22Rv1 (cell line): ENCODE measurements at regions not wholly inside any gene's neighbourhood (a gene's known extent, or its start where the extent isn't known, plus 50 kb on each side); places are given as distances from the start of the nearest gene placed in this dataset.

Source experiments
- CTCF ChIP-seq: fragments of 450-650 bp; IDR thresholded peaks from 2 replicates; pipeline ENCODE4 v1.5.1; 2017; ENCODE audit warnings: mild to moderate bottlenecking
- ZFX ChIP-seq: fragments of 450-650 bp; IDR thresholded peaks from 2 replicates; pipeline ENCODE4 v1.6.1; 2017; ENCODE audit warnings: antibody characterized with exemption, borderline replicate concordance

GRCh38 chr10:90665905-90666662 is 191.8 kb downstream of the HTR7 start:
- no peak for TF ChIP-seq CTCF
- no peak for TF ChIP-seq ZFX
